Fibroblast of villous mesenchyme (primary cell): ENCODE measurements at regions not wholly inside any gene's neighbourhood (a gene's known extent, or its start where the extent isn't known, plus 50 kb on each side); places are given as distances from the start of the nearest gene placed in this dataset.

ENCODE experiments used
- DNase-seq: peaks from one replicate; pipeline ENCODE4 v3.0.0-alpha.2; 2010; ENCODE audit warnings: low read depth
- H3K4me3 ChIP-seq: 2 replicates; pipeline ENCODE4 v1.5.1; 2011; ENCODE audit warnings: low read depth, mild to moderate bottlenecking, low read length
- TF ChIP-seq, protein P1 (sequence below): IDR thresholded peaks from 2 replicates; pipeline ENCODE4 v1.5.1; 2012; ENCODE audit warnings: low read depth, mild to moderate bottlenecking, low read length; ENCODE audit not compliant: insufficient read depth

DNA sequence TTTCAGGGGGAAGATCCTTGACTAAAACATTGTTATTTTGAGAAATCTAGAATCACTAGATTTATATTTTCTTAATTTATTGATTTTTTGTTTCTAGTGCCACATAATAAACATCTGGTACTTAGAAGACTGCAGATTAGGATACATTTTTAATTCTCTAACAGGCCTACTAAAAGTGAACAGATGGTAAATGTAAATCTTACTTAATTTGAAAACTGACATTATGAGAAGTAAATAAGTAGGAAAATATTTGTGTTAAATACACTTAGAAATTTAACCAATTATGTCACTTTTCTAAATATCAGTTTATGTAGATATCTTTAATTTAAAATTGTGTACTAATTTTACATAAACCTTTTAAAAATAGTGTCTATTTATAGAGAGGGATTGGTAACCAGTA is 2255.6 kb upstream of the PCDH20 start:
- no peak overlapping the region for H3K4me3 ChIP-seq
- TF ChIP-seq, protein P1, sequence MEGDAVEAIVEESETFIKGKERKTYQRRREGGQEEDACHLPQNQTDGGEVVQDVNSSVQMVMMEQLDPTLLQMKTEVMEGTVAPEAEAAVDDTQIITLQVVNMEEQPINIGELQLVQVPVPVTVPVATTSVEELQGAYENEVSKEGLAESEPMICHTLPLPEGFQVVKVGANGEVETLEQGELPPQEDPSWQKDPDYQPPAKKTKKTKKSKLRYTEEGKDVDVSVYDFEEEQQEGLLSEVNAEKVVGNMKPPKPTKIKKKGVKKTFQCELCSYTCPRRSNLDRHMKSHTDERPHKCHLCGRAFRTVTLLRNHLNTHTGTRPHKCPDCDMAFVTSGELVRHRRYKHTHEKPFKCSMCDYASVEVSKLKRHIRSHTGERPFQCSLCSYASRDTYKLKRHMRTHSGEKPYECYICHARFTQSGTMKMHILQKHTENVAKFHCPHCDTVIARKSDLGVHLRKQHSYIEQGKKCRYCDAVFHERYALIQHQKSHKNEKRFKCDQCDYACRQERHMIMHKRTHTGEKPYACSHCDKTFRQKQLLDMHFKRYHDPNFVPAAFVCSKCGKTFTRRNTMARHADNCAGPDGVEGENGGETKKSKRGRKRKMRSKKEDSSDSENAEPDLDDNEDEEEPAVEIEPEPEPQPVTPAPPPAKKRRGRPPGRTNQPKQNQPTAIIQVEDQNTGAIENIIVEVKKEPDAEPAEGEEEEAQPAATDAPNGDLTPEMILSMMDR = no peak
- no peak for DNase-seq

DNA sequence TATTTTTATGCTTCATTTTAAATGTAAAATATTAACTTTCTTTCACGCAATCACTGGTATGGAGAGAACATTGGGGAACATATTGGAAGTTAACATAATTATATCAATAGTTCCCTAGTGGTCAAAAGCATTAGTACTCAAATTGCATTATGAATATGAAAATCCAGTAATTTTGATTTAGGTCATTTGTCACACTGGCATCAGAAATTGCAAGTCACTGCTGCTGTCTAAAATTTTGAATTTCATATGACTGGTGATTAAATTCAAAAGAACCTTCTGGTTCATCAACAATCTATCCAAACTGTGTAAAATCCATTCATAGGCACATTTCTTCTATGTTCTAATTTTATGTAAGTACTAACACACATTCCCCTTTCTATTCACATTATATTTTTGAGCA is 2235.7 kb upstream of the PCDH20 start:
- TF ChIP-seq, protein P1 = no peak
- no peak for DNase-seq
- H3K4me3 ChIP-seq = no peak overlapping the region

DNA sequence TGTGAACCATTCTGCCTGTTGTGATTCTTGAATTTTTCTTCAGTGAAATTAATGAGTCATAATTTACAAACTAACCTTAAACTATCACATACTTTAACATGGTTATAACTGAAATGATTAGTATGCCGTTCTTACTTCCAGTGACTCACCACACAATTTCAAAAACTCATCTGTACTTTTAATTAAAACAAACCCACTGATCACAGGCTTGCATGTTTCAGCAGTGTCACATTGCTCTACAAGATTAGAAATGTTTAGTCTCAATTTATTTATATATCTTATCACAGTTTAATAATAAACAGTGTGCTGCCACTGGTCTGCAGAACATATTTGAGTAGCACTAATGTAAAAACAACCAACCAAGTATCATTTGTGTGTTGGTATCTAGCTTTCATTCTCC is 2227.9 kb upstream of the PCDH20 start:
- no peak for DNase-seq
- H3K4me3 ChIP-seq = no peak overlapping the region
- TF ChIP-seq, protein P1 = no peak

DNA sequence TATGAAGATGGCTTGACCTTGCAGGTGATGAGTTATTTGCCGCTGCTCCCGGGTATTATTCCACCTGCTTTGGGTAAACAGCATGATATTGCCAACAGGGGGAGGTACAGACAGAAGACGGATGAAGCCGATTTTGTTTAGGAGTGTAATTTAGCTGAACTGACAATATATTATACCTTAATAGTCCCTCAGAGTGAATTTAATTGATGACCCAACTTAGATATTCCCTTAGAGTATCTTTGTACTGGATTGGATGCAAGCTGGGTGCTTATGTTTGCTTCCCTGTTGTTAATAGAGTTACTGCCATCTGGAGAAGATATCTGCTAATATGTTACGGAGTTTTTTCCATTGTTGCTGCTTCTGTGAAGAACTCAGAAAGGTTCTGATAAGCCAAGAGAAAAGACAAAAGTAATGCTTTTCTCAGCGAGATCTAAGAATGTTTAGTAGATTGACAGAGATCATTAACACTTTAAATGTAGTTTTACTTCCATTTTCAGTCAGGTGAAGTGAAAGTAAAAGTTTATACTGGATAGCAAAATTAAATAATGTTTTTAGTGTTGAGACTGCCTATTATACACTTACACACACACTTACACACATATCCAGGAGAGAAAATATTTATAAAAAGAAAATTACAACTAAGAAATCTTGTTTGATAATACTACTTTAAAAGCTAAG is 2220.8 kb upstream of the PCDH20 start:
- TF ChIP-seq, protein P1 = no peak
- no peak for DNase-seq
- H3K4me3 ChIP-seq = no peak overlapping the region

DNA sequence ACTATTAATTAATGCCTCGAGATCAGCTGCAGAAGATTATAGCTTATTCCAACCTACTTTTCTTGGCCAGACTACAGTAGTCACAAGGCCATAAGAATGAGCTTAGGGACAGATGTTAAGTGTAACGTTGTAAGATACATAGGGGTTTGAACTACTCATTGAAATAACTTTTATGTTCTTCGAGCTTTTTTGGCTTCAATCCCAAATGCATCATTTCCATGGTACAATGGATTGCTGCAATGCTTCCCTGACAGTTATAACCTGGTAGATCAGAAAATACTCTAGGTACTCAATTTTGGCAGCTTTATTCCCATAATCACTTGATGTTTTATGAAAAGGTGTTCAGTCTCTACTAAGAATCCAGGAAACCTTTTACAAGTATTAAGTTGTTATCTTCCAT is 2216.7 kb upstream of the PCDH20 start:
- TF ChIP-seq, protein P1 = no peak

DNA sequence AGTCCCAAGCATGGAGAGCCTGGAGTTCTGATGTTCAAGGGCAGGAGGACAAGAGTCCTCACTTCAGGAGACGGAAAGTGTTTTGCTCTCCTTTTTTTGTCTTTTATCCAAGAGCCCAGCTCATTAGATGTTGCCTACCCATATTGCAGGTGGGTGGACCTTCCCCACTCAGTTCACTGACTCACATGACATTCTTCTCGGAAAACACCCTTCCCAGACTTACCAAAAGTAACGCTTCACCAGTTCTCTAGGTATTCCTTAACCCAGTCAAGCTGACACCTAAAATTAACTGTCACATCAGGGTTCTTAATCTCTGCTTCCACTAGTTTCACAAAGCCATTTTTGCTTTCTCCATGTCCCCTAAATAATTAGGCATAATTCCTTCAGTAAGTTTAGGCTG is 2215.4 kb upstream of the PCDH20 start:
- TF ChIP-seq, protein P1 = no peak

More for the DNA sequence above, 2216.7 kb upstream of the PCDH20 start:
- DNase-seq = no peak
- no peak overlapping the region for H3K4me3 ChIP-seq

DNA sequence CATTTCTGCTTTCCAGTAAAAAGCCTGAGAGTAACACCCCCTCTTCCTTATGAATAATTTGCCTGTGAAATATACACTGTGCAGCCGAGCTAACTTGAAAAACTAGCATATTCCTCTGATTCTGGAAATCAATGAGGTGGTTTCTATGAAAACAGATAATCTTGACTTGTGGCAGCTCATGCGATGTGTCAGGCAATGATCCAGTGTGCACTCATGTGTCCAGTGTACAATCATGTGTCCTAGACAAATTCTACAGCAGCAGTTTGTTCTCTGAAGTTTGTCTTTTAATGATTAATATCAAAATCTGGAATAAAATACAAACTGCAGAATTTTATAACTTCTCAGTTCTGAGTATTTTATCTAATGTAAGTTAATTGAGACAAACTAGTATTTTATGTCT is 2213.9 kb upstream of the PCDH20 start:
- no peak overlapping the region for H3K4me3 ChIP-seq
- TF ChIP-seq, protein P1 = no peak
- no peak for DNase-seq

More for the DNA sequence above, 2215.4 kb upstream of the PCDH20 start:
- DNase-seq = no peak
- no peak overlapping the region for H3K4me3 ChIP-seq
